ENCODE measurements at regions not wholly inside any gene's neighbourhood (a gene's known extent, or its start where the extent isn't known, plus 50 kb on each side); places are given as distances from the start of the nearest gene placed in this dataset.
A peak's percentile ranks its signal among the peaks of the same experiment; 100 is the strongest.

- no peaks in the 10 kb centered on the region for H3K4me1 Mint-ChIP-seq (ENCODE audit: low read depth, unreplicated experiment)
- H3K9me3 Mint-ChIP-seq (ENCODE audit: unreplicated experiment) = peaks cover 3% of the 10 kb centered on the region
- no peak overlapping the region for H3K4me3 Mint-ChIP-seq (ENCODE audit: unreplicated experiment)
- no peaks in the 10 kb centered on the region for H3K36me3 Mint-ChIP-seq (ENCODE audit: unreplicated experiment)
- peaks cover 5% of the 10 kb centered on the region for H3K27me3 Mint-ChIP-seq (ENCODE audit: unreplicated experiment)
- DNase-seq = no peak
- H3K27ac Mint-ChIP-seq (ENCODE audit: unreplicated experiment) = no peak overlapping the region
- TF ChIP-seq CTCF (IDR thresholded peaks at IDR 0.05; ENCODE audit: partially characterized antibody, unreplicated experiment) = no peak
Measured at GRCh38 chr10:21264271-21264670, 261.2 kb downstream of the SKIDA1 start.

- H3K36me3 Mint-ChIP-seq (ENCODE audit: unreplicated experiment) = no peaks in the 10 kb centered on the region
Measured at GRCh38 chr10:21263839-21264238, 261.6 kb downstream of the SKIDA1 start.

GRCh38 chr10:21263263-21263803 lies 262.1 kb downstream of the SKIDA1 start:
- Mint-ChIP-seq H3K27ac (ENCODE audit: unreplicated experiment) (no peak overlapping the region), H3K27me3 (ENCODE audit: unreplicated experiment) (peaks cover 5% of the 10 kb centered on the region), H3K36me3 (ENCODE audit: unreplicated experiment) (no peaks in the 10 kb centered on the region), H3K4me3 (ENCODE audit: unreplicated experiment) (no peak overlapping the region), H3K9me3 (ENCODE audit: unreplicated experiment) (peaks cover 3% of the 10 kb centered on the region), H3K4me1 (ENCODE audit: low read depth, unreplicated experiment) (no peaks in the 10 kb centered on the region)
- no peak for TF ChIP-seq CTCF (IDR thresholded peaks at IDR 0.05; ENCODE audit: partially characterized antibody, unreplicated experiment)
- no peak for DNase-seq

More at GRCh38 chr10:21263839-21264238, 261.6 kb downstream of the SKIDA1 start:
- TF ChIP-seq CTCF (IDR thresholded peaks at IDR 0.05; ENCODE audit: partially characterized antibody, unreplicated experiment) = no peak
- Mint-ChIP-seq H3K9me3 (ENCODE audit: unreplicated experiment) (peaks cover 3% of the 10 kb centered on the region), H3K4me3 (ENCODE audit: unreplicated experiment) (no peak overlapping the region), H3K4me1 (ENCODE audit: low read depth, unreplicated experiment) (no peaks in the 10 kb centered on the region), H3K27me3 (ENCODE audit: unreplicated experiment) (peaks cover 5% of the 10 kb centered on the region), H3K27ac (ENCODE audit: unreplicated experiment) (no peak overlapping the region)
- DNase-seq = no peak

- H3K4me3 Mint-ChIP-seq (ENCODE audit: unreplicated experiment) = no peak overlapping the region
- peaks cover 5% of the 10 kb centered on the region for H3K27me3 Mint-ChIP-seq (ENCODE audit: unreplicated experiment)
- H3K9me3 Mint-ChIP-seq (ENCODE audit: unreplicated experiment) = peaks cover 3% of the 10 kb centered on the region
- TF ChIP-seq CTCF (IDR thresholded peaks at IDR 0.05; ENCODE audit: partially characterized antibody, unreplicated experiment) = no peak
- DNase-seq = no peak
- H3K36me3 Mint-ChIP-seq (ENCODE audit: unreplicated experiment) = no peaks in the 10 kb centered on the region
- no peak overlapping the region for H3K27ac Mint-ChIP-seq (ENCODE audit: unreplicated experiment)
- no peaks in the 10 kb centered on the region for H3K4me1 Mint-ChIP-seq (ENCODE audit: low read depth, unreplicated experiment)
Measured at GRCh38 chr10:21261842-21262294, 263.6 kb downstream of the SKIDA1 start.

- Mint-ChIP-seq H3K36me3 (ENCODE audit: unreplicated experiment) (no peaks in the 10 kb centered on the region), H3K9me3 (ENCODE audit: unreplicated experiment) (peaks cover 3% of the 10 kb centered on the region), H3K4me1 (ENCODE audit: low read depth, unreplicated experiment) (no peaks in the 10 kb centered on the region), H3K27ac (ENCODE audit: unreplicated experiment) (peak overlapping the region; percentile 22), H3K4me3 (ENCODE audit: unreplicated experiment) (no peak overlapping the region), H3K27me3 (ENCODE audit: unreplicated experiment) (peaks cover 5% of the 10 kb centered on the region)
- TF ChIP-seq CTCF (IDR thresholded peaks at IDR 0.05; ENCODE audit: partially characterized antibody, unreplicated experiment) = no peak
- no peak for DNase-seq
Measured at GRCh38 chr10:21260506-21261149, 264.9 kb downstream of the SKIDA1 start.
